ENCODE measurements at regions not wholly inside any gene's neighbourhood (a gene's known extent, or its start where the extent isn't known, plus 50 kb on each side); places are given as distances from the start of the nearest gene placed in this dataset.

GRCh38 chr3:162136136-162136535, 639.5 kb downstream of the OTOL1 start:
- WGBS (ENCODE audit: insufficient coverage, low lambda C conversion rate), result 100% methylated on average over 2 of the region's 2 CpGs
- H3K9me3 ChIP-seq (ENCODE audit: control insufficient read depth, low read depth, low read length), result no peaks in the 10 kb centered on the region
- H3K4me3 ChIP-seq (ENCODE audit: low read length), result no peak overlapping the region
- H3K4me1 ChIP-seq (ENCODE audit: control insufficient read depth, insufficient read depth, low read length), result no peaks in the 10 kb centered on the region
- H3K27ac ChIP-seq (ENCODE audit: low read length), result no peak overlapping the region
- no peaks in the 10 kb centered on the region for H3K27me3 ChIP-seq (ENCODE audit: control insufficient read depth, insufficient read depth, low read length)
- H3K36me3 ChIP-seq (ENCODE audit: control insufficient read depth, insufficient read depth, low read length), result no peaks in the 10 kb centered on the region
- DNase-seq, result no peak

GRCh38 chr3:162138509-162138908, 641.9 kb downstream of the OTOL1 start:
- Histone ChIP-seq H3K4me3 (ENCODE audit: low read length) (no peak overlapping the region), H3K36me3 (ENCODE audit: control insufficient read depth, insufficient read depth, low read length) (no peaks in the 10 kb centered on the region), H3K27ac (ENCODE audit: low read length) (no peak overlapping the region), H3K27me3 (ENCODE audit: control insufficient read depth, insufficient read depth, low read length) (no peaks in the 10 kb centered on the region), H3K9me3 (ENCODE audit: control insufficient read depth, low read depth, low read length) (no peaks in the 10 kb centered on the region), H3K4me1 (ENCODE audit: control insufficient read depth, insufficient read depth, low read length) (no peaks in the 10 kb centered on the region)
- DNase-seq, result no peak
- WGBS (ENCODE audit: insufficient coverage, low lambda C conversion rate), result 83% methylated on average over 1 of the region's 4 CpGs

DNA sequence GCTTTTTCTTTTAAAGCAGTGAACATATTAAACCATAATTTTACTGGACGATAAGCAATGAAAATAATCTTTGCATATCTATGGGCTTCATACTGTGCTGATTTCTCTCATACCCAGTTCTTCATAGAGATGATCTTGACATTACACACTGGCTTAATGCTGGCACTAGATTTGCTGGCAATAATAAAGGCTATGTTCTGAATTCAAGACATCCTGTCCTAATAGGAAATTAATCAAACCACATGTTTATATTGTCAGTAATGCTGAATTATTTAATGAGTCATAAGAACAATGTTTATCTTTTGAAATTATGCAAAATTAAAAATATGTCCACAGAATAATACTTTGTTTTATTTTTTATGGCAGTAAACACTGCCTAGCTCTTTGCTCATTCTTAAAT, 643.2 kb downstream of the OTOL1 start:
- Histone ChIP-seq H3K9me3 (ENCODE audit: control insufficient read depth, low read depth, low read length) (no peaks in the 10 kb centered on the region), H3K4me3 (ENCODE audit: low read length) (no peak overlapping the region), H3K27me3 (ENCODE audit: control insufficient read depth, insufficient read depth, low read length) (no peaks in the 10 kb centered on the region), H3K27ac (ENCODE audit: low read length) (no peak overlapping the region), H3K4me1 (ENCODE audit: control insufficient read depth, insufficient read depth, low read length) (no peaks in the 10 kb centered on the region), H3K36me3 (ENCODE audit: control insufficient read depth, insufficient read depth, low read length) (no peaks in the 10 kb centered on the region)
- WGBS (ENCODE audit: insufficient coverage, low lambda C conversion rate), result no CpG with 5 or more reads among the region's 1 CpG
- no peak for DNase-seq

GRCh38 chr3:162141272-162141791, 644.7 kb downstream of the OTOL1 start:
- DNase-seq, result no peak
- no peaks in the 10 kb centered on the region for H3K27me3 ChIP-seq (ENCODE audit: control insufficient read depth, insufficient read depth, low read length)
- no peaks in the 10 kb centered on the region for H3K9me3 ChIP-seq (ENCODE audit: control insufficient read depth, low read depth, low read length)
- no peaks in the 10 kb centered on the region for H3K4me1 ChIP-seq (ENCODE audit: control insufficient read depth, insufficient read depth, low read length)
- H3K4me3 ChIP-seq (ENCODE audit: low read length), result no peak overlapping the region
- H3K27ac ChIP-seq (ENCODE audit: low read length), result no peak overlapping the region
- WGBS (ENCODE audit: insufficient coverage, low lambda C conversion rate), result 83% methylated on average over 1 of the region's 2 CpGs
- no peaks in the 10 kb centered on the region for H3K36me3 ChIP-seq (ENCODE audit: control insufficient read depth, insufficient read depth, low read length)

DNA sequence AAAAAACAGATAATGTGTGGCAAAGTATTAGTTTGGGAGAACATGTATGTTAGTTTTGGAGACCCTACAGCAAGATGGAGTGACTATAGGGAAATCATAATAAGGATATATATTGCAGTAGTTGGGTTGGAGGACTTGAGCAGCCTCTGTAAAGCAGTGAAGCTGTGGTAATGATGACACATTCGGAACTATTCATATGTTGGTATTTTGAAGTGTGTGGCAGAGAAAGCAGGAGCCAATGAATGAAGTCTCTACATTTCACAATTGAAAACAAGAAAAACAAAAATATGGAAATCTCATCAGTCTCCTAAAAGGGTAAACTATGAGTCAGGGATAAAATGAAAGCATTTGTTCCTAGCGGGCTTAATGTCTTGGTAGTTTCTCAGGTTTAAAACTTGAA, 645.9 kb downstream of the OTOL1 start:
- Histone ChIP-seq H3K4me1 (ENCODE audit: control insufficient read depth, insufficient read depth, low read length) (no peaks in the 10 kb centered on the region), H3K4me3 (ENCODE audit: low read length) (no peak overlapping the region), H3K27ac (ENCODE audit: low read length) (no peak overlapping the region), H3K36me3 (ENCODE audit: control insufficient read depth, insufficient read depth, low read length) (no peaks in the 10 kb centered on the region), H3K27me3 (ENCODE audit: control insufficient read depth, insufficient read depth, low read length) (no peaks in the 10 kb centered on the region), H3K9me3 (ENCODE audit: control insufficient read depth, low read depth, low read length) (no peaks in the 10 kb centered on the region)
- no CpG with 5 or more reads among the region's 2 CpGs for WGBS (ENCODE audit: insufficient coverage, low lambda C conversion rate)
- DNase-seq, result no peak

- Histone ChIP-seq H3K36me3 (ENCODE audit: control insufficient read depth, insufficient read depth, low read length) (no peaks in the 10 kb centered on the region), H3K27me3 (ENCODE audit: control insufficient read depth, insufficient read depth, low read length) (no peaks in the 10 kb centered on the region), H3K27ac (ENCODE audit: low read length) (no peak overlapping the region), H3K9me3 (ENCODE audit: control insufficient read depth, low read depth, low read length) (no peaks in the 10 kb centered on the region), H3K4me1 (ENCODE audit: control insufficient read depth, insufficient read depth, low read length) (no peaks in the 10 kb centered on the region), H3K4me3 (ENCODE audit: low read length) (no peak overlapping the region)
- no peak for DNase-seq
These were observed 646.6 kb downstream of the OTOL1 start for GRCh38 chr3:162143180-162143579.

DNA sequence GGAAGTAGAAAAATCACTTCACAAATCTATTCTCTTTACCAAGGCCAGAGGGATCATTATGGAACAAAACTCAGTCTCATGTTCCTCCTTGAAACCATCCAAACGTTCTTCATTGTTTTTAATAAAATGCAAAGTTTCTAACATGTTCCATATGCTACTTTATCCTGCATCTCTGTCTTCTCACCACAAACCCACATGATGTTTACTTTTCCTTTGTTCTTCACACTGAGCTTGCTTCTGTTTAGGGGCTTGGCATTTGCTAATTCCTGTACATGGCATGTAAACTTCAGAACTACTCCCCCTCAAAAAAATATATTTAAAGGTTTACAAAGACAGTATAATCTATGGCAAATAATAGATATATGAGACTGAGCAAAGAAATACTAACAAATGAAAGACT, 651.4 kb downstream of the OTOL1 start:
- Histone ChIP-seq H3K4me3 (ENCODE audit: low read length) (no peak overlapping the region), H3K9me3 (ENCODE audit: control insufficient read depth, low read depth, low read length) (no peaks in the 10 kb centered on the region)

DNA sequence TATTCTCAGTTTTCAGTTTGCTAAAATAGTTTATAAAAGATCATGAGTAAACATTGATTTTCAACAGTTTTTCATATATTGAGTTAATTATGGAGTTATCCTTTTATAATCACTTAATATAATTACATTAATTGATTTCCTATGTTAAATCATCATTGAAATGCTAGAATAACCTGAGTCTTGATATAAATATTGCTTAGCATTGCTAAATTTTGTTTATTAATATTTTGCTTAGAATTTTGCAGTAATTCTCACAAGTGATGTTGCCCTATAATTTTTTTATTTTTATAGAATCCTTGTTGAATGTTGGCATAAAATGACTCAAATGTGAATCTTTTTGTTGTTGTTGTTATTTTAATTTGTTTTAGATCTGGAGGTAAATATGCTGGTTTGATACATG, 654.2 kb downstream of the OTOL1 start:
- H3K9me3 ChIP-seq (ENCODE audit: control insufficient read depth, low read depth, low read length), result no peaks in the 10 kb centered on the region
- DNase-seq, result no peak
- H3K4me1 ChIP-seq (ENCODE audit: control insufficient read depth, insufficient read depth, low read length), result peaks cover 13% of the 10 kb centered on the region
- no peaks in the 10 kb centered on the region for H3K36me3 ChIP-seq (ENCODE audit: control insufficient read depth, insufficient read depth, low read length)
- H3K27ac ChIP-seq (ENCODE audit: low read length), result no peak overlapping the region
- H3K4me3 ChIP-seq (ENCODE audit: low read length), result no peak overlapping the region
- no peaks in the 10 kb centered on the region for H3K27me3 ChIP-seq (ENCODE audit: control insufficient read depth, insufficient read depth, low read length)

More for the DNA sequence above, 651.4 kb downstream of the OTOL1 start:
- DNase-seq, result no peak
- peaks cover 9% of the 10 kb centered on the region for H3K4me1 ChIP-seq (ENCODE audit: control insufficient read depth, insufficient read depth, low read length)
- WGBS (ENCODE audit: insufficient coverage, low lambda C conversion rate), result no CpG with 5 or more reads among the region's 1 CpG
- no peaks in the 10 kb centered on the region for H3K27me3 ChIP-seq (ENCODE audit: control insufficient read depth, insufficient read depth, low read length)
- H3K36me3 ChIP-seq (ENCODE audit: control insufficient read depth, insufficient read depth, low read length), result no peaks in the 10 kb centered on the region
- no peak overlapping the region for H3K27ac ChIP-seq (ENCODE audit: low read length)

DNA sequence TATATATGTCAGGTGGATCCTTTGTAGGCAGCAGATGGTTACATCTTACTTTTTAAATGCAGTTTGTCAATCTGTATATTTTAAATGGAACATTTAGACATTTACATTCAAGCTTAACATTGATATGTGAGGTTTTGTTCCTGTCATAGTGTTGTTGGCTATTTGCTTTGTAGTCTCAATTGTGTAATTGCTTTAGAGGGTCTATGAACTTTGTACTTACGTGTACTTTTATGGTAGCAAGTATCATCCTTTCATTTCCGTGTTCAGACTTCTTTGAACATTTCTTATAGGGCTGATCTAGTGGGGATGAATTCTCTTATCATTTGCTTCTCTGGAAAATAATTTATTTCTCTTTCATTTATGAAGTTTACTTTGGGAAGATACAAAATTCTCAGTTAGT, 656.0 kb downstream of the OTOL1 start:
- DNase-seq, result peak; percentile 4 to 67

GRCh38 chr3:162161595-162161994, 665.0 kb downstream of the OTOL1 start:
- no peak overlapping the region for H3K4me3 ChIP-seq (ENCODE audit: low read length)
- DNase-seq, result no peak
- H3K27ac ChIP-seq (ENCODE audit: low read length), result no peak overlapping the region
- H3K27me3 ChIP-seq (ENCODE audit: control insufficient read depth, insufficient read depth, low read length), result no peaks in the 10 kb centered on the region
- H3K36me3 ChIP-seq (ENCODE audit: control insufficient read depth, insufficient read depth, low read length), result no peaks in the 10 kb centered on the region
- no peaks in the 10 kb centered on the region for H3K4me1 ChIP-seq (ENCODE audit: control insufficient read depth, insufficient read depth, low read length)
- H3K9me3 ChIP-seq (ENCODE audit: control insufficient read depth, low read depth, low read length), result no peaks in the 10 kb centered on the region

More for the DNA sequence above, 656.0 kb downstream of the OTOL1 start:
- Histone ChIP-seq H3K9me3 (ENCODE audit: control insufficient read depth, low read depth, low read length) (no peaks in the 10 kb centered on the region), H3K27ac (ENCODE audit: low read length) (peak overlapping the region; percentile 61), H3K4me1 (ENCODE audit: control insufficient read depth, insufficient read depth, low read length) (peaks cover 13% of the 10 kb centered on the region), H3K4me3 (ENCODE audit: low read length) (no peak overlapping the region), H3K36me3 (ENCODE audit: control insufficient read depth, insufficient read depth, low read length) (no peaks in the 10 kb centered on the region), H3K27me3 (ENCODE audit: control insufficient read depth, insufficient read depth, low read length) (no peaks in the 10 kb centered on the region)
- 6% methylated on average over 2 of the region's 2 CpGs for WGBS (ENCODE audit: insufficient coverage, low lambda C conversion rate)

DNA sequence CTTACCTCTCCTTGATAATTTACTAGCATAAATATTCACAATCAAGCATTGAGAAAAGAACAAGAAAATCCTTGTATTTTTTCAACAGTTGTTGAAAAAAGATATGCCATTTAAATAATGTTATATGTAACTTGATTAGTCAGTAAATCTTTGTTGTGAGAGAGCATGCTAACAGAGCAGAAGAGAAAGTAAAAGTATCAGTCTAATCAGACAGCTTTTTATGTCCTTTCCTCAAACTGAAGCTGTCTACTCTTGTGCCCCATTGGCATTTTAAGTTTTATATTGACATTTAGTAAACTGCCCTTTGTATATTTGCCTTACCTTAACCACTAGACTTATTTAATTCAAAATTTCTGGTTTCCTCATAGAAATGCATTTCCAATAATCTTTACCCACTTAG, 668.7 kb downstream of the OTOL1 start:
- Histone ChIP-seq H3K27ac (ENCODE audit: low read length) (no peak overlapping the region), H3K4me3 (ENCODE audit: low read length) (no peak overlapping the region), H3K9me3 (ENCODE audit: control insufficient read depth, low read depth, low read length) (no peaks in the 10 kb centered on the region), H3K36me3 (ENCODE audit: control insufficient read depth, insufficient read depth, low read length) (no peaks in the 10 kb centered on the region), H3K27me3 (ENCODE audit: control insufficient read depth, insufficient read depth, low read length) (no peaks in the 10 kb centered on the region), H3K4me1 (ENCODE audit: control insufficient read depth, insufficient read depth, low read length) (no peaks in the 10 kb centered on the region)
- no peak for DNase-seq
